ENCODE measurements at regions not wholly inside any gene's neighbourhood (a gene's known extent, or its start where the extent isn't known, plus 50 kb on each side); places are given as distances from the start of the nearest gene placed in this dataset.

- TF ChIP-seq ZFX (IDR thresholded peaks at IDR 0.05) (no peak), CTCF (conservative IDR thresholded peaks at IDR 0.05) (no peak)
Measured at GRCh38 chr13:81379183-81379582, 1038.3 kb upstream of the SPRY2 start.
